Omental fat pad (tissue), 3 donors: ENCODE measurements at regions not wholly inside any gene's neighbourhood (a gene's known extent, or its start where the extent isn't known, plus 50 kb on each side); places are given as distances from the start of the nearest gene placed in this dataset.

ENCODE experiments used
- ATAC-seq: fragments of 150-250 bp; one replicate; pipeline ENCODE4 v1.9.1; 2016; ENCODE audit warnings: mild to moderate bottlenecking, moderate library complexity; ENCODE audit not compliant: low FRiP score
- DNase-seq: peaks from one replicate; pipeline ENCODE4 v3.0.0-alpha.2; 2019; ENCODE audit warnings: low spot score
- CTCF ChIP-seq, 3 donors: fragments of 450-650 bp; IDR thresholded peaks; one replicate each; pipeline ENCODE4 v1.5.1; 2016 to 2017; ENCODE audit warnings: antibody characterized with exemption in 3 of 3, mild to moderate bottlenecking in 3 of 3, moderate library complexity in 2 of 3

GRCh38 chr2:5537180-5537688, 154.9 kb upstream of the SOX11 start:
- ATAC-seq (no peak), DNase-seq (no peak)
- TF ChIP-seq CTCF (IDR thresholded peaks at IDR 0.05): no peak

- DNase-seq: no peak
- TF ChIP-seq CTCF (IDR thresholded peaks at IDR 0.05): no peak
- ATAC-seq: no peak
These were observed 153.9 kb upstream of the SOX11 start for GRCh38 chr2:5538313-5538712.

GRCh38 chr2:5538772-5539171, 153.4 kb upstream of the SOX11 start:
- DNase-seq (no peak), ATAC-seq (no peak)
- no peak for TF ChIP-seq CTCF (IDR thresholded peaks at IDR 0.05)

GRCh38 chr2:5539282-5540165, 152.7 kb upstream of the SOX11 start:
- ATAC-seq: no peak
- no peak for DNase-seq

GRCh38 chr2:5540856-5541255, 151.3 kb upstream of the SOX11 start:
- TF ChIP-seq CTCF (IDR thresholded peaks at IDR 0.05): no peak
- DNase-seq: no peak
- no peak for ATAC-seq

More at GRCh38 chr2:5539282-5540165, 152.7 kb upstream of the SOX11 start:
- no peak for TF ChIP-seq CTCF (IDR thresholded peaks at IDR 0.05)

- TF ChIP-seq CTCF (IDR thresholded peaks at IDR 0.05): no peak
- DNase-seq: no peak
- no peak for ATAC-seq
These were observed 147.9 kb upstream of the SOX11 start for GRCh38 chr2:5544205-5544786.
